Osteoblast (primary cell): ENCODE measurements at regions not wholly inside any gene's neighbourhood (a gene's known extent, or its start where the extent isn't known, plus 50 kb on each side); places are given as distances from the start of the nearest gene placed in this dataset.

Source experiments
- DNase-seq: peaks from one replicate; pipeline ENCODE4 v3.0.0; 2011; ENCODE audit warnings: low spot score, mixed read lengths; ENCODE audit not compliant: insufficient read length; ENCODE audit errors: missing footprints
- H2AFZ ChIP-seq: 2 replicates; pipeline ENCODE4 v1.6.0; 2011; ENCODE audit warnings: mild to moderate bottlenecking, low read length
- H3K27ac ChIP-seq: 2 replicates; pipeline ENCODE4 v1.5.1; 2011; ENCODE audit warnings: mild to moderate bottlenecking, low read depth, low read length, moderate library complexity
- H3K27me3 ChIP-seq: 2 replicates; pipeline ENCODE4 v1.6.0; 2012; ENCODE audit warnings: mild to moderate bottlenecking, control low read depth, inconsistent platforms, low read length, moderate library complexity; ENCODE audit not compliant: insufficient read depth
- H3K36me3 ChIP-seq: 2 replicates; pipeline ENCODE4 v1.5.1; 2011; ENCODE audit warnings: mild to moderate bottlenecking, low read length, control low read depth, moderate library complexity; ENCODE audit not compliant: insufficient read depth
- H3K4me1 ChIP-seq: 2 replicates; pipeline ENCODE4 v1.5.1; 2011; ENCODE audit warnings: mild to moderate bottlenecking, low read length, control low read depth, moderate library complexity; ENCODE audit not compliant: insufficient read depth
- H3K4me2 ChIP-seq: 2 replicates; pipeline ENCODE4 v1.6.0; 2011; ENCODE audit warnings: mild to moderate bottlenecking, low read length; ENCODE audit not compliant: insufficient read depth
- H3K4me3 ChIP-seq: fragments of 200-600 bp; sonication (generic); 3 replicates; pipeline ENCODE4 v1.5.1; 2012; ENCODE audit warnings: mild to moderate bottlenecking, low read length, inconsistent platforms; ENCODE audit not compliant: insufficient read depth
- H3K79me2 ChIP-seq: 2 replicates; pipeline ENCODE4 v1.6.0; 2012; ENCODE audit warnings: mild to moderate bottlenecking, low read length, control low read depth, inconsistent platforms; ENCODE audit not compliant: insufficient read depth
- H3K9me3 ChIP-seq: 2 replicates; pipeline ENCODE4 v1.5.1; 2011; ENCODE audit warnings: low read depth, low read length, control low read depth
- H4K20me1 ChIP-seq: 2 replicates; pipeline ENCODE4 v1.6.0; 2012; ENCODE audit warnings: mild to moderate bottlenecking, low read length, control low read depth; ENCODE audit not compliant: insufficient read depth
- CTCF ChIP-seq: IDR thresholded peaks from 2 replicates; pipeline ENCODE4 v1.5.1; 2011; ENCODE audit warnings: mild to moderate bottlenecking, low read depth, low read length, moderate library complexity; ENCODE audit errors: extremely low read depth

- Histone ChIP-seq H3K79me2 (no peaks in the 10 kb centered on the region), H3K27ac (no peak overlapping the region), H4K20me1 (no peaks in the 10 kb centered on the region), H3K4me1 (no peaks in the 10 kb centered on the region), H3K4me3 (no peak overlapping the region), H3K4me2 (no peak overlapping the region), H3K9me3 (no peaks in the 10 kb centered on the region), H3K36me3 (no peaks in the 10 kb centered on the region), H2AFZ (no peak overlapping the region), H3K27me3 (no peaks in the 10 kb centered on the region)
- DNase-seq: no peak
- TF ChIP-seq CTCF: no peak
These were observed 213.9 kb upstream of the PRDM1 start for GRCh38 chr6:105872249-105872648.

DNA sequence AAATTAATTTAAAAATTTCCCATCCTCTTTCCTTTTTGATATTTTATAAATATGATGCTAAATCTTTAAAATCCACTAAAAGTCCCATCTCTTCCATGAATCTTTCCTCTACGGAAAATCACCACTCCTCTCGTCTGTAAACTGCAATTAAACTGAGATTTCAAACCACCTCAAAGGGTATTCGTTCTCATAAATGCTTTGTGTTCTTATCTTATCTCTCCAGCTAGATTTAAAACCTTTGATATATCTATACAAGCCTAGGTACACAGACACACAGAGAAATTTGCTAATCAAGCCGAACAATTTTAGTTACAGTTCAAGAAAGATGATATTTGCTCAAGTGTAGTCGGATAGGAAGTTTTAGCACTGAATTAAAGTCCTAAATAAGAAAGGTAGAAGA lies 214.6 kb upstream of the PRDM1 start:
- H3K36me3 ChIP-seq: no peaks in the 10 kb centered on the region
- no peaks in the 10 kb centered on the region for H4K20me1 ChIP-seq
- H2AFZ ChIP-seq: no peak overlapping the region
- H3K27ac ChIP-seq: no peak overlapping the region
- TF ChIP-seq CTCF: no peak
- no peak overlapping the region for H3K4me3 ChIP-seq
- DNase-seq: no peak
- H3K4me2 ChIP-seq: no peak overlapping the region
- no peaks in the 10 kb centered on the region for H3K9me3 ChIP-seq
- H3K27me3 ChIP-seq: no peaks in the 10 kb centered on the region
- H3K4me1 ChIP-seq: no peaks in the 10 kb centered on the region
- H3K79me2 ChIP-seq: no peaks in the 10 kb centered on the region

DNA sequence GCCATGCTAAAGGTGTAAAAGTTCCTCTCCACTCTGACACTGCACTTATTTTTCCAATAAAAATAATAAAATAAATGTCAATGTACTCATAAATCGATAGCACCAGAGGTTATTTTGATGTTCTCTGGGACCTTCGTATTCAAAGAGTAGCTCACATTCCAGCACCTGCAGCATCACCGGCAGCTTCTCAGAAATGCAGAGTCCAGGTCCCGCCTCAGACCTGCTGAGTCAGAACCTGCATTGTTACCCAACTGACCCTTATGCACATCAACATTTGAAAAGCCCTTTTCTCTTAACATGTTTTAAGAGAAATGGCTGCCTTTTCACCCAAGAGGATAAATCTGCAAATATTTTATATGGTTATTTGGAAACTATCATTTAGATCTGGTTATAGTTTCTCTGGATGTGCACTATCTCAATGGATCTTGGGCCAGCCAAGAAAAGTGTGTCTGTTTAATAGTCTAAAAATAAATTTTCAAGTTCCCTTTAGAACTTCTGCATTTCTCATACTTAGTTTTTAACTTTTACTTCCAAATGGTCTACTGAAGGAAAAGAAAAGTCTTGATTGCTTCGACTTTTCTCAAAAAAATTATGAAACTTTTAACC lies 216.2 kb upstream of the PRDM1 start:
- H3K4me1 ChIP-seq: no peaks in the 10 kb centered on the region
- no peaks in the 10 kb centered on the region for H4K20me1 ChIP-seq
- H2AFZ ChIP-seq: no peak overlapping the region
- no peak for DNase-seq
- TF ChIP-seq CTCF: no peak
- no peak overlapping the region for H3K4me3 ChIP-seq
- H3K9me3 ChIP-seq: no peaks in the 10 kb centered on the region
- no peak overlapping the region for H3K4me2 ChIP-seq
- H3K36me3 ChIP-seq: no peaks in the 10 kb centered on the region
- no peaks in the 10 kb centered on the region for H3K27me3 ChIP-seq
- no peaks in the 10 kb centered on the region for H3K79me2 ChIP-seq
- no peak overlapping the region for H3K27ac ChIP-seq

DNA sequence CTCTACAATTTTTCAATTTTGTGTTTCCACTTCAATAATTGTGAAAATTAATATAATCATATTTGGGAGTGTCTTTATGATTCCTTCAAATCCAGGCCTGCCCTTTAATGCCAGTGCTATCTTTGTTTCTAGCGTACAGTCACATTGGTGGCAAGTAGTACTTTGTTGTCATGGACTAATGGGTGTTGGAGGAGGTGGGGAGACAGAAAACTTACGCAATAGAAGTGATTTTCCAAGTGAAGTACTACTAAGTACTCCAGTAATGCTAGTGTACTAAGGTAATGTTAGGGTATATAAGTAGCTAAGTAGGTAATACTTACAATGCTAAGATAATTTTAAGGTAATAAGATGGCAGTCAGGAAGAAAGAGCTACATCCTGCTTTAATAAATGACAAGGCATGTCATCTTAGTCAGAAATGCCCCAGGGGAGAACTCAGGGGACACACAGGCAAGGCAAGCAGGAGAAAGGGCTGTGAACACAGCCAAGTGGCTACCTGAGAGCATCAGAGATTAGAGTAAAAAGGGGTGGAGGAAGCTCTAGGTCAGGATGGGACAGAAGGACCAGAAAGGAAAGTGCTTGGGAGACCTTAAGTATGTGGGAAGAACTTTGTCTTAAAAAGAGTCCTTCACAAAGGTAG lies 217.2 kb upstream of the PRDM1 start:
- no peak for TF ChIP-seq CTCF
- H3K27me3 ChIP-seq: no peaks in the 10 kb centered on the region
- H3K36me3 ChIP-seq: no peaks in the 10 kb centered on the region
- H4K20me1 ChIP-seq: no peaks in the 10 kb centered on the region
- H3K79me2 ChIP-seq: no peaks in the 10 kb centered on the region
- no peak overlapping the region for H3K4me2 ChIP-seq
- no peak for DNase-seq
- H3K27ac ChIP-seq: no peak overlapping the region
- no peaks in the 10 kb centered on the region for H3K9me3 ChIP-seq
- no peak overlapping the region for H2AFZ ChIP-seq
- no peak overlapping the region for H3K4me3 ChIP-seq
- no peaks in the 10 kb centered on the region for H3K4me1 ChIP-seq
